ENCODE measurements at regions not wholly inside any gene's neighbourhood (a gene's known extent, or its start where the extent isn't known, plus 50 kb on each side); places are given as distances from the start of the nearest gene placed in this dataset.

GRCh38 chr13:44860454-44860853, 128.8 kb downstream of the NUFIP1 start:
- no peaks in the 10 kb centered on the region for H3K4me1 ChIP-seq (replicated peaks in 1 of 2; ENCODE audit: control insufficient read depth in 2 of 2, insufficient read depth in 2 of 2, low read length in 2 of 2)
- intact Hi-C loops (cut with micrococcal nuclease): no loop called here
- H3K4me3 ChIP-seq: no peak overlapping the region
- WGBS (ENCODE audit: insufficient coverage, low coverage, missing lambda C conversion rate): 0% methylated on average over 2 of the region's 2 CpGs
- H3K27me3 ChIP-seq (ENCODE audit: control insufficient read depth in 2 of 2, insufficient read depth in 2 of 2, low read length in 2 of 2): peaks cover 2 to 4% of the 10 kb centered on the region in 2 experiments; a peak in 3 of 5 replicates
- TF ChIP-seq, protein P1, sequence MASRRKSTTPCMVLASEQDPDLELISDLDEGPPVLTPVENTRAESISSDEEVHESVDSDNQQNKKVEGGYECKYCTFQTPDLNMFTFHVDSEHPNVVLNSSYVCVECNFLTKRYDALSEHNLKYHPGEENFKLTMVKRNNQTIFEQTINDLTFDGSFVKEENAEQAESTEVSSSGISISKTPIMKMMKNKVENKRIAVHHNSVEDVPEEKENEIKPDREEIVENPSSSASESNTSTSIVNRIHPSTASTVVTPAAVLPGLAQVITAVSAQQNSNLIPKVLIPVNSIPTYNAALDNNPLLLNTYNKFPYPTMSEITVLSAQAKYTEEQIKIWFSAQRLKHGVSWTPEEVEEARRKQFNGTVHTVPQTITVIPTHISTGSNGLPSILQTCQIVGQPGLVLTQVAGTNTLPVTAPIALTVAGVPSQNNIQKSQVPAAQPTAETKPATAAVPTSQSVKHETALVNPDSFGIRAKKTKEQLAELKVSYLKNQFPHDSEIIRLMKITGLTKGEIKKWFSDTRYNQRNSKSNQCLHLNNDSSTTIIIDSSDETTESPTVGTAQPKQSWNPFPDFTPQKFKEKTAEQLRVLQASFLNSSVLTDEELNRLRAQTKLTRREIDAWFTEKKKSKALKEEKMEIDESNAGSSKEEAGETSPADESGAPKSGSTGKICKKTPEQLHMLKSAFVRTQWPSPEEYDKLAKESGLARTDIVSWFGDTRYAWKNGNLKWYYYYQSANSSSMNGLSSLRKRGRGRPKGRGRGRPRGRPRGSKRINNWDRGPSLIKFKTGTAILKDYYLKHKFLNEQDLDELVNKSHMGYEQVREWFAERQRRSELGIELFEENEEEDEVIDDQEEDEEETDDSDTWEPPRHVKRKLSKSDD (conservative IDR thresholded peaks at IDR 0.05; ENCODE audit: low read length): no peak
- TF ChIP-seq NR2C1 (IDR thresholded peaks at IDR 0.05) (no peak), NR2C1 (tag; IDR thresholded peaks at IDR 0.05) (no peak), IRF9 (tag; IDR thresholded peaks at IDR 0.05) (no peak), GABPB1 (CRISPR knock-in tag; IDR thresholded peaks at IDR 0.05) (no peak), PCBP1 (IDR thresholded peaks at IDR 0.05; ENCODE audit: low read depth, low read length, poor library complexity, severe bottlenecking) (no peak), CREM (IDR thresholded peaks at IDR 0.05; ENCODE audit: low read depth) (no peak), ZNF121 (CRISPR knock-in tag; conservative IDR thresholded peaks at IDR 0.05) (no peak), NEUROD1 (IDR thresholded peaks at IDR 0.05; ENCODE audit: borderline replicate concordance, low read depth, low read length, partially characterized antibody) (no peak), PCBP2 (IDR thresholded peaks at IDR 0.05; ENCODE audit: low read depth, low read length, poor library complexity, severe bottlenecking) (no peak), YY1 (IDR thresholded peaks at IDR 0.05; ENCODE audit: borderline replicate concordance in 1 of 3, control insufficient read depth in 1 of 3, extremely low read depth in 1 of 3, insufficient read depth in 3 of 3, insufficient read length in 1 of 3, insufficient replicate concordance in 2 of 3, low read depth in 1 of 3, low read length in 2 of 3) (no peak), SMARCA5 (IDR thresholded peaks at IDR 0.05) (no peak), VEZF1 (CRISPR knock-in tag; IDR thresholded peaks at IDR 0.05) (no peak)
- H2AFZ ChIP-seq (ENCODE audit: low read depth, low read length): no peak overlapping the region
- no peak overlapping the region for H3K4me2 ChIP-seq (ENCODE audit: insufficient read depth, low read length)
- no TSS peak for BruUV-seq (replicated peaks)
- H3K27ac ChIP-seq (ENCODE audit: extremely low read depth, low read depth, low read length): no peak overlapping the region
- H3K36me3 ChIP-seq (ENCODE audit: control insufficient read depth, insufficient read depth, low read length): no peaks in the 10 kb centered on the region
- ATAC-seq (no peak), FAIRE-seq (no peak), DNase-seq (ENCODE audit: extremely low read depth in 1 of 4, low spot score in 3 of 4) (no peak)
- H4K20me1 ChIP-seq (replicated peaks; ENCODE audit: control insufficient read depth, insufficient read depth, low read length): no peaks in the 10 kb centered on the region
- ChIA-PET POLR2A (no interaction called here), CTCF (ENCODE audit: low intra/inter-chr PET ratio) (no interaction called here)
- H3K79me2 ChIP-seq (ENCODE audit: control insufficient read depth, insufficient read depth, low read length): no peaks in the 10 kb centered on the region
- H3K9me1 ChIP-seq (ENCODE audit: control insufficient read depth, insufficient read depth, low read length): no peaks in the 10 kb centered on the region
- in situ Hi-C loops (cut with MboI): no loop called here
- H3K9me3 ChIP-seq (replicated peaks; ENCODE audit: control insufficient read depth, insufficient read depth, low read depth, low read length): no peaks in the 10 kb centered on the region
- H3K9ac ChIP-seq (ENCODE audit: insufficient read depth in 1 of 2, low read depth in 2 of 2, low read length in 2 of 2): no peak overlapping the region
